HG03175 (cell line): ENCODE measurements at regions not wholly inside any gene's neighbourhood (a gene's known extent, or its start where the extent isn't known, plus 50 kb on each side); places are given as distances from the start of the nearest gene placed in this dataset.

Experiments
- ATAC-seq: cut with Tn5 transposase; IDR thresholded peaks from one replicate; pipeline ENCODE4 v1.9.1; 2021; ENCODE audit warnings: mild to moderate bottlenecking, moderate library complexity; ENCODE audit not compliant: unreplicated experiment

- ATAC-seq = no peak
Measured at GRCh38 chr3:117735481-117736101, 1026.0 kb downstream of the TUSC7 start.

- ATAC-seq = no peak
Measured at GRCh38 chr3:117736846-117737245, 1027.3 kb downstream of the TUSC7 start.

- no peak for ATAC-seq
Measured at GRCh38 chr3:117743993-117744392, 1034.4 kb downstream of the TUSC7 start.

GRCh38 chr3:117744935-117745334 is 1035.4 kb downstream of the TUSC7 start:
- no peak for ATAC-seq

- no peak for ATAC-seq
Measured at GRCh38 chr3:117745516-117745915, 1035.9 kb downstream of the TUSC7 start.

- ATAC-seq = no peak
Measured at GRCh38 chr3:117746066-117746465, 1036.5 kb downstream of the TUSC7 start.

GRCh38 chr3:117748131-117748530 is 1038.6 kb downstream of the TUSC7 start:
- no peak for ATAC-seq

- no peak for ATAC-seq
Measured at GRCh38 chr3:117750674-117751269, 1041.2 kb downstream of the TUSC7 start.

GRCh38 chr3:117751651-117752050 is 1042.1 kb downstream of the TUSC7 start:
- ATAC-seq = no peak

- ATAC-seq = no peak
Measured at GRCh38 chr3:117752984-117753717, 1043.6 kb downstream of the TUSC7 start.

GRCh38 chr3:117754058-117754457 is 1044.5 kb downstream of the TUSC7 start:
- no peak for ATAC-seq

- ATAC-seq = no peak
Measured at GRCh38 chr3:117754841-117755240, 1045.3 kb downstream of the TUSC7 start.

GRCh38 chr3:117756563-117756962 is 1047.0 kb downstream of the TUSC7 start:
- ATAC-seq = no peak

GRCh38 chr3:117761703-117762620 is 1052.4 kb downstream of the TUSC7 start:
- no peak for ATAC-seq

GRCh38 chr3:117762621-117763037 is 1053.0 kb downstream of the TUSC7 start:
- no peak for ATAC-seq

GRCh38 chr3:117763561-117763960 is 1054.0 kb downstream of the TUSC7 start:
- no peak for ATAC-seq

GRCh38 chr3:117768581-117768980 is 1059.0 kb downstream of the TUSC7 start:
- ATAC-seq = no peak

GRCh38 chr3:117774130-117774529 is 1064.6 kb downstream of the TUSC7 start:
- ATAC-seq = no peak

- no peak for ATAC-seq
Measured at GRCh38 chr3:117786349-117786748, 1076.8 kb downstream of the TUSC7 start.

GRCh38 chr3:117788061-117788460 is 1078.5 kb downstream of the TUSC7 start:
- ATAC-seq = no peak

- ATAC-seq = no peak
Measured at GRCh38 chr3:117788506-117788905, 1078.9 kb downstream of the TUSC7 start.
